D721Med (cell line): ENCODE measurements at regions not wholly inside any gene's neighbourhood (a gene's known extent, or its start where the extent isn't known, plus 50 kb on each side); places are given as distances from the start of the nearest gene placed in this dataset.

Experiments used
- DNase-seq: peaks from one replicate; pipeline ENCODE4 v3.0.0; 2011; ENCODE audit warnings: low spot score; ENCODE audit not compliant: insufficient read length
- FAIRE-seq: peaks from 2 replicates; lab custom pipeline; 2011; peaks lifted over from hg19 to GRCh38; lab: Jason Lieb, UNC
- CTCF ChIP-seq: IDR thresholded peaks from 2 replicates; pipeline ENCODE4 v1.5.1; 2012; ENCODE audit warnings: mild to moderate bottlenecking, control low read depth; ENCODE audit not compliant: insufficient read depth; ENCODE audit errors: missing control alignments

GRCh38 chr5:54661111-54661510 is 143.6 kb downstream of the SNX18 start:
- no peak for DNase-seq
- FAIRE-seq, result no peak
- no peak for TF ChIP-seq CTCF

GRCh38 chr5:54659700-54660131 is 142.2 kb downstream of the SNX18 start:
- FAIRE-seq, result no peak
- DNase-seq, result no peak

GRCh38 chr5:54658010-54658409 is 140.5 kb downstream of the SNX18 start:
- DNase-seq (no peak), FAIRE-seq (no peak)
- no peak for TF ChIP-seq CTCF

More at GRCh38 chr5:54659700-54660131, 142.2 kb downstream of the SNX18 start:
- no peak for TF ChIP-seq CTCF

GRCh38 chr5:54656261-54656728 is 138.7 kb downstream of the SNX18 start:
- TF ChIP-seq CTCF, result no peak
- DNase-seq, result no peak
- FAIRE-seq, result no peak

GRCh38 chr5:54655761-54656160 is 138.2 kb downstream of the SNX18 start:
- DNase-seq (no peak), FAIRE-seq (no peak)
- no peak for TF ChIP-seq CTCF

GRCh38 chr5:54655266-54655665 is 137.7 kb downstream of the SNX18 start:
- no peak for TF ChIP-seq CTCF
- DNase-seq (no peak), FAIRE-seq (no peak)

GRCh38 chr5:54653956-54654614 is 136.5 kb downstream of the SNX18 start:
- DNase-seq (no peak), FAIRE-seq (no peak)
- TF ChIP-seq CTCF, result no peak
